Neural cell (in vitro differentiated cells): ENCODE measurements at regions not wholly inside any gene's neighbourhood (a gene's known extent, or its start where the extent isn't known, plus 50 kb on each side); places are given as distances from the start of the nearest gene placed in this dataset.

Source experiments
- CTCF ChIP-seq: fragments of 450-650 bp; IDR thresholded peaks from 2 replicates; pipeline ENCODE4 v1.5.1; 2014; ENCODE audit warnings: antibody characterized with exemption, mild to moderate bottlenecking, moderate library complexity; ENCODE audit not compliant: poor library complexity, severe bottlenecking
- EZH2 ChIP-seq: fragments of 200-600, 300-800 bp; shearing (Covaris generic), sonication (generic); IDR thresholded peaks from 2 replicates; pipeline ENCODE4 v1.6.1; 2014; ENCODE audit warnings: antibody characterized with exemption, low read length, borderline replicate concordance, mild to moderate bottlenecking; ENCODE audit not compliant: insufficient read depth, poor library complexity, severe bottlenecking
- MXI1 ChIP-seq: fragments of 450-650 bp; conservative IDR thresholded peaks from 2 replicates; pipeline ENCODE4 v1.6.1; 2014; ENCODE audit warnings: antibody characterized with exemption, mild to moderate bottlenecking; ENCODE audit not compliant: poor library complexity, severe bottlenecking
- POLR2AphosphoS5 ChIP-seq: IDR thresholded peaks from 2 replicates; pipeline ENCODE4 v1.6.1; 2012
- REST ChIP-seq: IDR thresholded peaks from 2 replicates; pipeline ENCODE4 v1.6.1; 2012; ENCODE audit warnings: borderline replicate concordance
- TAF1 ChIP-seq: IDR thresholded peaks from 2 replicates; pipeline ENCODE4 v1.6.1; 2012; ENCODE audit warnings: low read depth

GRCh38 chr6:138678168-138678567, 95.4 kb upstream of the CCDC28A start:
- TF ChIP-seq POLR2AphosphoS5, result no peak
- no peak for TF ChIP-seq EZH2
- TF ChIP-seq MXI1, result no peak
- TF ChIP-seq CTCF, result no peak
- no peak for TF ChIP-seq REST
- no peak for TF ChIP-seq TAF1
